NB4 (cell line): ENCODE measurements at regions not wholly inside any gene's neighbourhood (a gene's known extent, or its start where the extent isn't known, plus 50 kb on each side); places are given as distances from the start of the nearest gene placed in this dataset.

Experiments
- MYC ChIP-seq: IDR thresholded peaks from 2 replicates; pipeline ENCODE4 v1.6.1; 2011; ENCODE audit warnings: low read depth, low read length
- POLR2A ChIP-seq: IDR thresholded peaks from 2 replicates; pipeline ENCODE4 v1.6.1; 2011; ENCODE audit warnings: mild to moderate bottlenecking; ENCODE audit not compliant: insufficient read length; ENCODE audit errors: extremely low read depth
- TF ChIP-seq, protein P1 (sequence below): IDR thresholded peaks from one replicate; pipeline ENCODE4 v1.5.1; 2012; ENCODE audit warnings: low read depth, low read length
- TF ChIP-seq, protein P2 (sequence below): IDR thresholded peaks from 2 replicates; pipeline ENCODE4 v1.6.1; 2011; ENCODE audit warnings: low read depth, low read length

- TF ChIP-seq, protein P1, sequence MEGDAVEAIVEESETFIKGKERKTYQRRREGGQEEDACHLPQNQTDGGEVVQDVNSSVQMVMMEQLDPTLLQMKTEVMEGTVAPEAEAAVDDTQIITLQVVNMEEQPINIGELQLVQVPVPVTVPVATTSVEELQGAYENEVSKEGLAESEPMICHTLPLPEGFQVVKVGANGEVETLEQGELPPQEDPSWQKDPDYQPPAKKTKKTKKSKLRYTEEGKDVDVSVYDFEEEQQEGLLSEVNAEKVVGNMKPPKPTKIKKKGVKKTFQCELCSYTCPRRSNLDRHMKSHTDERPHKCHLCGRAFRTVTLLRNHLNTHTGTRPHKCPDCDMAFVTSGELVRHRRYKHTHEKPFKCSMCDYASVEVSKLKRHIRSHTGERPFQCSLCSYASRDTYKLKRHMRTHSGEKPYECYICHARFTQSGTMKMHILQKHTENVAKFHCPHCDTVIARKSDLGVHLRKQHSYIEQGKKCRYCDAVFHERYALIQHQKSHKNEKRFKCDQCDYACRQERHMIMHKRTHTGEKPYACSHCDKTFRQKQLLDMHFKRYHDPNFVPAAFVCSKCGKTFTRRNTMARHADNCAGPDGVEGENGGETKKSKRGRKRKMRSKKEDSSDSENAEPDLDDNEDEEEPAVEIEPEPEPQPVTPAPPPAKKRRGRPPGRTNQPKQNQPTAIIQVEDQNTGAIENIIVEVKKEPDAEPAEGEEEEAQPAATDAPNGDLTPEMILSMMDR, result no peak
- TF ChIP-seq POLR2A (no peak), MYC (no peak)
- TF ChIP-seq, protein P2, sequence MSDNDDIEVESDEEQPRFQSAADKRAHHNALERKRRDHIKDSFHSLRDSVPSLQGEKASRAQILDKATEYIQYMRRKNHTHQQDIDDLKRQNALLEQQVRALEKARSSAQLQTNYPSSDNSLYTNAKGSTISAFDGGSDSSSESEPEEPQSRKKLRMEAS, result no peak
Measured at GRCh38 chr2:108154366-108155061, 85.3 kb upstream of the SULT1C3 start.
